ENCODE measurements at regions not wholly inside any gene's neighbourhood (a gene's known extent, or its start where the extent isn't known, plus 50 kb on each side); places are given as distances from the start of the nearest gene placed in this dataset.

- H3K9me3 ChIP-seq = peaks cover 0 to 4% (median under 1%) of the 10 kb centered on the region in 4 donors
- no peak for DNase-seq (ENCODE audit: extremely low spot score)
- TF ChIP-seq CTCF (IDR thresholded peaks at IDR 0.05) = peak in 1 of 3 experiments; percentile 25
- TF ChIP-seq EP300 (IDR thresholded peaks at IDR 0.05) = no peak
- no peaks in the 10 kb centered on the region for H3K27me3 ChIP-seq
- no peak overlapping the region for H3K27ac ChIP-seq (replicated peaks in 1 of 4)
- H3K36me3 ChIP-seq = no peaks in the 10 kb centered on the region
- H3K4me1 ChIP-seq = peaks cover 0 to 5% (median 0%) of the 10 kb centered on the region in 4 donors
- WGBS = 96% methylated on average over 2 of the region's 2 CpGs
- H3K4me3 ChIP-seq = no peak overlapping the region
- intact Hi-C loops (cut with DNase I) = no loop called here
Observed at GRCh38 chr13:32911506-32911905, 104.7 kb upstream of the KL start.

GRCh38 chr13:32914686-32915085, 101.5 kb upstream of the KL start:
- intact Hi-C loops (cut with DNase I) = no loop called here
- peaks cover 0 to 10% (median 4%) of the 10 kb centered on the region in 4 donors for H3K9me3 ChIP-seq
- H3K4me1 ChIP-seq = no peaks in the 10 kb centered on the region
- H3K4me3 ChIP-seq = no peak overlapping the region
- H3K36me3 ChIP-seq = no peaks in the 10 kb centered on the region
- TF ChIP-seq POLR2AphosphoS5 (IDR thresholded peaks at IDR 0.05) (no peak), EP300 (IDR thresholded peaks at IDR 0.05) (no peak), CTCF (IDR thresholded peaks at IDR 0.05) (no peak), POLR2A (IDR thresholded peaks at IDR 0.05; ENCODE audit: low read depth) (no peak)
- no peak for DNase-seq (ENCODE audit: extremely low spot score)
- WGBS = 80% methylated on average over 1 of the region's 1 CpG
- no peaks in the 10 kb centered on the region for H3K27me3 ChIP-seq
- H3K27ac ChIP-seq (replicated peaks in 1 of 4) = no peak overlapping the region

GRCh38 chr13:32917504-32917903, 98.7 kb upstream of the KL start:
- no peaks in the 10 kb centered on the region for H3K36me3 ChIP-seq
- intact Hi-C loops (cut with DNase I) = no loop called here
- H3K4me1 ChIP-seq = no peaks in the 10 kb centered on the region
- DNase-seq (ENCODE audit: extremely low spot score) = no peak
- 82% methylated on average over 2 of the region's 2 CpGs for WGBS
- H3K27ac ChIP-seq (replicated peaks in 1 of 4) = no peak overlapping the region
- TF ChIP-seq POLR2AphosphoS5 (IDR thresholded peaks at IDR 0.05) (no peak), CTCF (IDR thresholded peaks at IDR 0.05) (no peak)
- no peaks in the 10 kb centered on the region for H3K27me3 ChIP-seq
- peaks cover 0 to 10% (median 4%) of the 10 kb centered on the region in 4 donors for H3K9me3 ChIP-seq
- H3K4me3 ChIP-seq = no peak overlapping the region

GRCh38 chr13:32923725-32924124, 92.5 kb upstream of the KL start:
- WGBS = 94% methylated on average over 1 of the region's 1 CpG
- H3K36me3 ChIP-seq = no peaks in the 10 kb centered on the region
- H3K27me3 ChIP-seq = no peaks in the 10 kb centered on the region
- intact Hi-C loops (cut with DNase I) = no loop called here
- no peak overlapping the region for H3K27ac ChIP-seq (replicated peaks in 1 of 4)
- TF ChIP-seq POLR2A (IDR thresholded peaks at IDR 0.05; ENCODE audit: low read depth) (no peak), POLR2AphosphoS5 (IDR thresholded peaks at IDR 0.05) (no peak), CTCF (IDR thresholded peaks at IDR 0.05) (no peak), EP300 (IDR thresholded peaks at IDR 0.05) (no peak)
- H3K4me1 ChIP-seq = no peaks in the 10 kb centered on the region
- no peak for DNase-seq (ENCODE audit: extremely low spot score)
- peaks cover 0 to 3% (median 0%) of the 10 kb centered on the region in 4 donors for H3K9me3 ChIP-seq
- no peak overlapping the region for H3K4me3 ChIP-seq

DNA sequence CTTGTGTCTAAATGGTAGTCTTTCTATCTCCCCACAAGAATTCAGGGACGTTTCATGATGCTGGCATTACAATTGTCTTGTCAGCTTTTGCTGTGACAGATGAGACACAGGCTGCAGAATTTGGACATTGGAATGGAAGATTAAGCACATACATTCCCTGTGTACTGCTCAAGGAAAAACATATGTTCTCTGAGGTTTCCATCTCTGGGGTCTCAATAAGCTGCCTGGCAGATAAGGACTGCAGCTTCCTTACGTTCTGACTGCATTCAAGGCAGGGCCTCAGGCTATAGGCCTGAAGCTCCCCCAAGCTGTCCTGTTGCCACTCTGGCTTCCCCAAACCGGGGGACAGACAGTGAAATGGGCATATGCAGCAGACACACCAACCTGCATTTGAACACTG, 91.3 kb upstream of the KL start:
- TF ChIP-seq EP300 (IDR thresholded peaks at IDR 0.05) (no peak), POLR2A (IDR thresholded peaks at IDR 0.05; ENCODE audit: low read depth) (no peak), POLR2AphosphoS5 (IDR thresholded peaks at IDR 0.05) (no peak), CTCF (IDR thresholded peaks at IDR 0.05) (no peak)
- Histone ChIP-seq H3K4me3 (no peak overlapping the region), H3K4me1 (no peaks in the 10 kb centered on the region), H3K36me3 (no peaks in the 10 kb centered on the region), H3K9me3 (peaks cover 0 to 3% (median 0%) of the 10 kb centered on the region in 4 donors), H3K27me3 (no peaks in the 10 kb centered on the region), H3K27ac (replicated peaks in 1 of 4) (no peak overlapping the region)
- intact Hi-C loops (cut with DNase I) = no loop called here
- WGBS = 63% methylated on average over 3 of the region's 3 CpGs
- DNase-seq (ENCODE audit: extremely low spot score) = no peak

Measured in esophagus muscularis mucosa (tissue), 4 donors.